ENCODE measurements at regions not wholly inside any gene's neighbourhood (a gene's known extent, or its start where the extent isn't known, plus 50 kb on each side); places are given as distances from the start of the nearest gene placed in this dataset.

DNA sequence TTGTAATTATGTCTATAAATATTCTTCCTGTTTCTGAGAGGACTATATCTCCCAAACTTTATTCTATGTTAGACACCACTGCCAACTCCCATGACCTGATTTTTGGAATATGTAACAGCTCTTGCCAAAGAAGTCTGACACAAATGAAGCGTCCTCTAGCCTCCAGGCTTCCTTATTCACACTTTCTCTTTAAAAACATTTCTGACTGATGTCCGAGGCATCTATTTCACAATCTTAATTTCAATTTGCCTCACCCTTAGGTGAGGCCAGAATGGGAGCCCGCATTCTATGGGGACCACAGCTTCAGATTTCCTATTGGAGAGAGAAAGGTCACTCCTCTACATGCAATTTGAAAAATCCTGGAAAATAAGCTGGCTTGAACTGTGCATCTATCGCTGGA lies 873.2 kb downstream of the GATA3 start:
- TF ChIP-seq POLR2AphosphoS5 (IDR thresholded peaks at IDR 0.05) (no peak), POLR2A (IDR thresholded peaks at IDR 0.05) (no peak)
- TF ChIP-seq, protein P1, sequence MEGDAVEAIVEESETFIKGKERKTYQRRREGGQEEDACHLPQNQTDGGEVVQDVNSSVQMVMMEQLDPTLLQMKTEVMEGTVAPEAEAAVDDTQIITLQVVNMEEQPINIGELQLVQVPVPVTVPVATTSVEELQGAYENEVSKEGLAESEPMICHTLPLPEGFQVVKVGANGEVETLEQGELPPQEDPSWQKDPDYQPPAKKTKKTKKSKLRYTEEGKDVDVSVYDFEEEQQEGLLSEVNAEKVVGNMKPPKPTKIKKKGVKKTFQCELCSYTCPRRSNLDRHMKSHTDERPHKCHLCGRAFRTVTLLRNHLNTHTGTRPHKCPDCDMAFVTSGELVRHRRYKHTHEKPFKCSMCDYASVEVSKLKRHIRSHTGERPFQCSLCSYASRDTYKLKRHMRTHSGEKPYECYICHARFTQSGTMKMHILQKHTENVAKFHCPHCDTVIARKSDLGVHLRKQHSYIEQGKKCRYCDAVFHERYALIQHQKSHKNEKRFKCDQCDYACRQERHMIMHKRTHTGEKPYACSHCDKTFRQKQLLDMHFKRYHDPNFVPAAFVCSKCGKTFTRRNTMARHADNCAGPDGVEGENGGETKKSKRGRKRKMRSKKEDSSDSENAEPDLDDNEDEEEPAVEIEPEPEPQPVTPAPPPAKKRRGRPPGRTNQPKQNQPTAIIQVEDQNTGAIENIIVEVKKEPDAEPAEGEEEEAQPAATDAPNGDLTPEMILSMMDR (IDR thresholded peaks at IDR 0.05): no peak
